Parathyroid adenoma (tissue), 2 donors: ENCODE measurements at regions not wholly inside any gene's neighbourhood (a gene's known extent, or its start where the extent isn't known, plus 50 kb on each side); places are given as distances from the start of the nearest gene placed in this dataset.

ENCODE experiments used
- H2AFZ ChIP-seq: fragments of 300-600 bp; sonication (generic); one replicate; pipeline ENCODE4 v1.7.0; 2017; ENCODE audit warnings: antibody characterized with exemption, mild to moderate bottlenecking
- H3K27ac ChIP-seq: fragments of 300-600 bp; sonication (generic); one replicate; pipeline ENCODE4 v1.7.0; 2017
- H3K27me3 ChIP-seq: fragments of 300-600 bp; sonication (generic); one replicate; pipeline ENCODE4 v1.7.0; 2017; ENCODE audit warnings: low read length; ENCODE audit not compliant: control insufficient read depth, insufficient read depth
- H3K36me3 ChIP-seq: fragments of 300-600 bp; sonication (generic); one replicate; pipeline ENCODE4 v1.7.0; 2017; ENCODE audit warnings: low read length; ENCODE audit not compliant: control insufficient read depth, insufficient read depth
- H3K4me1 ChIP-seq: fragments of 300-600 bp; sonication (generic); one replicate; pipeline ENCODE4 v1.7.0; 2017; ENCODE audit warnings: control low read depth
- H3K4me2 ChIP-seq: fragments of 300-600 bp; sonication (generic); one replicate; pipeline ENCODE4 v1.7.0; 2017; ENCODE audit warnings: low read length
- H3K4me3 ChIP-seq: fragments of 300-600 bp; sonication (generic); one replicate; pipeline ENCODE4 v1.7.0; 2017; ENCODE audit warnings: low read depth, low read length
- H3K79me2 ChIP-seq: fragments of 300-600 bp; sonication (generic); one replicate; pipeline ENCODE4 v1.7.0; 2017; ENCODE audit warnings: control low read depth
- H3K9ac ChIP-seq: fragments of 300-600 bp; sonication (generic); one replicate; pipeline ENCODE4 v1.7.0; 2017; ENCODE audit warnings: mild to moderate bottlenecking
- H3K9me3 ChIP-seq: fragments of 300-600 bp; sonication (generic); one replicate; pipeline ENCODE4 v1.7.0; 2017; ENCODE audit warnings: low read length; ENCODE audit not compliant: control insufficient read depth
- CTCF ChIP-seq: fragments of 300-600 bp; sonication (generic); IDR thresholded peaks from one replicate; pipeline ENCODE4 v1.7.0; 2017; ENCODE audit warnings: antibody characterized with exemption, mild to moderate bottlenecking
- donor health status: primary hyperparathyroidism.

GRCh38 chr7:115070311-115070710, 148.4 kb downstream of the MDFIC start:
- Histone ChIP-seq H3K9me3 (no peaks in the 10 kb centered on the region), H3K4me2 (no peak overlapping the region), H3K27ac (no peak overlapping the region), H2AFZ (no peak overlapping the region), H3K27me3 (no peaks in the 10 kb centered on the region), H3K4me1 (no peaks in the 10 kb centered on the region), H3K79me2 (no peaks in the 10 kb centered on the region), H3K9ac (no peak overlapping the region), H3K36me3 (no peaks in the 10 kb centered on the region), H3K4me3 (no peak overlapping the region)
- no peak for TF ChIP-seq CTCF
